HCT116 (cell line): ENCODE measurements at regions not wholly inside any gene's neighbourhood (a gene's known extent, or its start where the extent isn't known, plus 50 kb on each side); places are given as distances from the start of the nearest gene placed in this dataset.

Experiments
- ATAC-seq: fragments of 200-7000 bp; cut with Tn5 transposase; 2 replicates; pipeline ENCODE4 v1.9.1; 2020; ENCODE audit warnings: mild to moderate bottlenecking, moderate library complexity
- BruUV-seq: library from RNA; stranded (reverse); fragments of 400-500 nt; replicated peaks from 2 replicates; lab custom pipeline; 2021; lab: Mats Ljungman, UMichigan
- CTCF ChIA-PET: fragments of 300-600 bp; sonication (Branson Sonifier 250); formaldehyde crosslinking; loops from one replicate; lab custom pipeline; 2021; ENCODE audit warnings: antibody characterized with exemption; lab: Charles Lee
- POLR2A ChIA-PET: fragments of 300-600, 350-600 bp; sonication (Branson Sonifier 250); formaldehyde crosslinking; loops from one replicate; lab custom pipeline; 2021; ENCODE audit warnings: antibody characterized with exemption; lab: Charles Lee
- RAD21 ChIA-PET, 2 experiments: fragments of 300-600 bp; sonication (Branson Sonifier 250); formaldehyde crosslinking; loops; one replicate each; lab custom pipeline; 2023; ENCODE audit warnings: low total read pairs in 2 of 2; ENCODE audit not compliant: uncharacterized antibody in 2 of 2, unreplicated experiment in 2 of 2, low non-redundant PET in 1 of 2; lab: Charles Lee
- DNase-seq: peaks from one replicate; pipeline ENCODE4 v3.0.0-alpha.2; 2010; ENCODE audit warnings: low read depth, low spot score
- H2AFZ ChIP-seq: fragments of 200-600 bp; shearing (Covaris generic), sonication (generic); 2 replicates; pipeline ENCODE4 v1.6.1; 2017; ENCODE audit warnings: low read depth, mixed run types, mixed read lengths, antibody characterized with exemption, low read length; ENCODE audit not compliant: poor library complexity, severe bottlenecking
- H3K27ac ChIP-seq: 2 replicates; pipeline ENCODE4 v1.5.1; 2012; ENCODE audit warnings: low read depth, low read length
- H3K27me3 ChIP-seq: fragments of 200-600 bp; sonication (generic); 2 replicates; pipeline ENCODE4 v1.6.1; 2016; ENCODE audit warnings: mixed run types, low read length, mixed read lengths; ENCODE audit not compliant: insufficient read depth
- H3K36me3 ChIP-seq, 2 experiments: fragments of 200-500 bp in 1 of 2; fragments of 200-600 bp in 1 of 2; sonication (Bioruptor generic) in 1 of 2; sonication (generic) in 1 of 2; 2 replicates each; pipeline versions ENCODE4 v1.5.1 to v1.6.1; 2014 to 2016; ENCODE audit warnings: low read length in 2 of 2, inconsistent platforms in 1 of 2, mixed read lengths in 1 of 2, mixed run types in 1 of 2; ENCODE audit not compliant: insufficient read depth in 2 of 2, control insufficient read depth in 1 of 2
- H3K4me1 ChIP-seq, 2 experiments: fragments of 200-600 bp in 1 of 2; sonication (generic) in 1 of 2; 2 replicates each; pipeline versions ENCODE4 v1.5.1 to v1.6.1; 2012 to 2017; ENCODE audit warnings: low read length in 2 of 2, inconsistent platforms in 1 of 2, mild to moderate bottlenecking in 1 of 2, mixed read lengths in 1 of 2, mixed run types in 1 of 2, moderate library complexity in 1 of 2; ENCODE audit not compliant: insufficient read depth in 2 of 2, control insufficient read depth in 1 of 2
- H3K4me2 ChIP-seq: fragments of 200-600 bp; sonication (generic); 2 replicates; pipeline ENCODE4 v1.6.1; 2017; ENCODE audit warnings: mixed run types, low read length, mixed read lengths
- H3K4me3 ChIP-seq, 2 experiments: fragments of 200-600 bp in 1 of 2; sonication (generic) in 1 of 2; replicated peaks in 1 of 2; 2 replicates each; pipeline ENCODE4 v1.5.1; 2011 to 2016; ENCODE audit warnings: low read length in 2 of 2, control low read depth in 1 of 2, low read depth in 1 of 2, mild to moderate bottlenecking in 1 of 2, mixed read lengths in 1 of 2, mixed run types in 1 of 2
- H3K79me2 ChIP-seq: fragments of 200-600 bp; sonication (generic); 2 replicates; pipeline ENCODE4 v1.6.1; 2017; ENCODE audit warnings: mild to moderate bottlenecking, mixed run types, low read length, moderate library complexity, mixed read lengths; ENCODE audit not compliant: insufficient read depth
- H3K9ac ChIP-seq: fragments of 200-600 bp; sonication (generic); 2 replicates; pipeline ENCODE4 v1.6.1; 2016; ENCODE audit warnings: low read length, mixed read lengths
- H3K9me2 ChIP-seq: fragments of 200-600 bp; sonication (generic), shearing (Covaris generic); 2 replicates; pipeline ENCODE4 v1.6.1; 2017; ENCODE audit warnings: mixed run types, mild to moderate bottlenecking, moderate library complexity; ENCODE audit not compliant: insufficient read depth
- H3K9me3 ChIP-seq, 2 experiments: fragments of 200-500 bp in 1 of 2; fragments of 200-600 bp in 1 of 2; sonication (Bioruptor generic) in 1 of 2; sonication (generic) in 1 of 2; 2 replicates each; pipeline ENCODE4 v1.6.1; 2014 to 2017; ENCODE audit warnings: low read length in 2 of 2, mixed read lengths in 2 of 2, inconsistent platforms in 1 of 2, low read depth in 1 of 2, mild to moderate bottlenecking in 1 of 2, mixed run types in 1 of 2, moderate library complexity in 1 of 2; ENCODE audit not compliant: control insufficient read depth in 1 of 2, insufficient read depth in 1 of 2
- H4K20me1 ChIP-seq: fragments of 200-600 bp; sonication (generic), shearing (Covaris generic); 2 replicates; pipeline ENCODE4 v1.6.1; 2017; ENCODE audit warnings: mixed run types, mild to moderate bottlenecking, moderate library complexity; ENCODE audit not compliant: insufficient read depth
- JUND ChIP-seq: IDR thresholded peaks from 2 replicates; pipeline ENCODE4 v1.6.1; 2012
- POLR2AphosphoS5 ChIP-seq: IDR thresholded peaks from 2 replicates; pipeline ENCODE4 v1.6.1; 2011; ENCODE audit warnings: mild to moderate bottlenecking, low read depth, low read length, moderate library complexity
- SRF ChIP-seq: IDR thresholded peaks from 2 replicates; pipeline ENCODE4 v1.6.1; 2012; ENCODE audit warnings: low read depth
- YY1 ChIP-seq: IDR thresholded peaks from 2 replicates; pipeline ENCODE4 v1.6.1; 2011; ENCODE audit warnings: low read length, low read depth, moderate library complexity, mild to moderate bottlenecking; ENCODE audit not compliant: insufficient replicate concordance; ENCODE audit errors: extremely low read depth
- ZFX ChIP-seq: fragments of 450-650 bp; IDR thresholded peaks from 2 replicates; pipeline ENCODE4 v1.6.1; 2017
- intact Hi-C: fragments of 100-400 bp; cut with micrococcal nuclease; formaldehyde crosslinking; loops from 2 replicates; pipeline ENCODE4 v1.10.0; 2022

GRCh38 chr4:57661517-57662090, 551.4 kb upstream of the IGFBP7 start:
- CTCF ChIA-PET, result no interaction called here
- no peak overlapping the region for H3K9ac ChIP-seq
- no peak overlapping the region for H3K4me2 ChIP-seq
- TF ChIP-seq SRF (no peak), YY1 (no peak), ZFX (no peak), JUND (no peak)
- no peak for DNase-seq
- H3K4me1 ChIP-seq, result no peaks in the 10 kb centered on the region
- H3K27ac ChIP-seq, result no peak overlapping the region
- no peaks in the 10 kb centered on the region for H4K20me1 ChIP-seq
- intact Hi-C loops, result no loop called here
- H2AFZ ChIP-seq, result no peak overlapping the region
- no peaks in the 10 kb centered on the region for H3K27me3 ChIP-seq
- no TSS peak for BruUV-seq
- no peaks in the 10 kb centered on the region for H3K9me2 ChIP-seq
- no peak overlapping the region for H3K4me3 ChIP-seq
- H3K9me3 ChIP-seq, result peaks cover 11 to 25% of the 10 kb centered on the region in 2 experiments; a peak in 2 of 4 replicates
- H3K36me3 ChIP-seq, result no peaks in the 10 kb centered on the region
- POLR2A ChIA-PET, result no interaction called here
- no peak for ATAC-seq
- no peaks in the 10 kb centered on the region for H3K79me2 ChIP-seq
- RAD21 ChIA-PET, result no interaction called here

- no peak overlapping the region for H3K9ac ChIP-seq
- no peaks in the 10 kb centered on the region for H3K79me2 ChIP-seq
- H2AFZ ChIP-seq, result no peak overlapping the region
- H4K20me1 ChIP-seq, result no peaks in the 10 kb centered on the region
- BruUV-seq, result no TSS peak
- no peaks in the 10 kb centered on the region for H3K4me1 ChIP-seq
- no peak overlapping the region for H3K27ac ChIP-seq
- no peaks in the 10 kb centered on the region for H3K9me2 ChIP-seq
- intact Hi-C loops, result no loop called here
- CTCF ChIA-PET, result no interaction called here
- POLR2A ChIA-PET, result no interaction called here
- no peaks in the 10 kb centered on the region for H3K36me3 ChIP-seq
- DNase-seq (no peak), ATAC-seq (no peak)
- H3K27me3 ChIP-seq, result no peaks in the 10 kb centered on the region
- H3K9me3 ChIP-seq, result peaks cover 11 to 26% of the 10 kb centered on the region in 2 experiments; a peak in 2 of 4 replicates
- no peak overlapping the region for H3K4me2 ChIP-seq
- H3K4me3 ChIP-seq, result no peak overlapping the region
- RAD21 ChIA-PET, result no interaction called here
- TF ChIP-seq POLR2AphosphoS5, result no peak
Observed at GRCh38 chr4:57658673-57659072, 548.5 kb upstream of the IGFBP7 start.
